ENCODE measurements at regions not wholly inside any gene's neighbourhood (a gene's known extent, or its start where the extent isn't known, plus 50 kb on each side); places are given as distances from the start of the nearest gene placed in this dataset.

GRCh38 chr2:114201781-114202180, 240.7 kb upstream of the DPP10 start:
- Histone ChIP-seq H3K9ac (ENCODE audit: low read length) (no peak overlapping the region), H3K27me3 (replicated peaks; ENCODE audit: insufficient read depth, low read length) (no peaks in the 10 kb centered on the region)

GRCh38 chr2:114203679-114204078, 238.8 kb upstream of the DPP10 start:
- Histone ChIP-seq H3K9me2 (replicated peaks; ENCODE audit: insufficient read depth, low read length) (no peaks in the 10 kb centered on the region), H3K9ac (ENCODE audit: low read length) (no peak overlapping the region), H2AFZ (ENCODE audit: low read length) (no peak overlapping the region), H3K36me3 (replicated peaks; ENCODE audit: insufficient read depth, low read length) (no peaks in the 10 kb centered on the region), H3K27me3 (replicated peaks; ENCODE audit: insufficient read depth, low read length) (no peaks in the 10 kb centered on the region), H3K79me2 (ENCODE audit: low read length) (no peaks in the 10 kb centered on the region), H4K20me1 (ENCODE audit: insufficient read depth, low read length) (no peaks in the 10 kb centered on the region), H3K4me2 (ENCODE audit: low read depth, low read length) (no peak overlapping the region), H3K9me3 (replicated peaks; ENCODE audit: insufficient read depth, low read length) (no peaks in the 10 kb centered on the region), H3K4me1 (ENCODE audit: low read length) (no peaks in the 10 kb centered on the region), H3K4me3 (ENCODE audit: low read length) (no peak overlapping the region), H3K27ac (ENCODE audit: low read length) (no peak overlapping the region), H3F3A (ENCODE audit: insufficient read depth, low read length) (no peaks in the 10 kb centered on the region)
- DNase-seq: no peak
- no peak for TF ChIP-seq EZH2 (optimal IDR thresholded peaks at IDR 0.05; ENCODE audit: low read depth, low read length)
- no peak for TF ChIP-seq EZH2phosphoT487 (IDR thresholded peaks at IDR 0.05; ENCODE audit: low read length)
- no peak for TF ChIP-seq CTCF (IDR thresholded peaks at IDR 0.05; ENCODE audit: low read length)

More at GRCh38 chr2:114201781-114202180, 240.7 kb upstream of the DPP10 start:
- H3K4me1 ChIP-seq (ENCODE audit: low read length): no peaks in the 10 kb centered on the region
- no peak overlapping the region for H3K4me3 ChIP-seq (ENCODE audit: low read length)
- no peak for TF ChIP-seq CTCF (IDR thresholded peaks at IDR 0.05; ENCODE audit: low read length)
- no peak for TF ChIP-seq EZH2phosphoT487 (IDR thresholded peaks at IDR 0.05; ENCODE audit: low read length)
- no peak for TF ChIP-seq EZH2 (optimal IDR thresholded peaks at IDR 0.05; ENCODE audit: low read depth, low read length)
- no peaks in the 10 kb centered on the region for H3K9me2 ChIP-seq (replicated peaks; ENCODE audit: insufficient read depth, low read length)
- DNase-seq: no peak
- no peaks in the 10 kb centered on the region for H3K9me3 ChIP-seq (replicated peaks; ENCODE audit: insufficient read depth, low read length)
- H3F3A ChIP-seq (ENCODE audit: insufficient read depth, low read length): no peaks in the 10 kb centered on the region
- no peaks in the 10 kb centered on the region for H4K20me1 ChIP-seq (ENCODE audit: insufficient read depth, low read length)
- no peaks in the 10 kb centered on the region for H3K79me2 ChIP-seq (ENCODE audit: low read length)
- no peak overlapping the region for H3K4me2 ChIP-seq (ENCODE audit: low read depth, low read length)
- H2AFZ ChIP-seq (ENCODE audit: low read length): no peak overlapping the region
- no peaks in the 10 kb centered on the region for H3K36me3 ChIP-seq (replicated peaks; ENCODE audit: insufficient read depth, low read length)
- H3K27ac ChIP-seq (ENCODE audit: low read length): no peak overlapping the region

GRCh38 chr2:114213808-114214207, 228.6 kb upstream of the DPP10 start:
- no peaks in the 10 kb centered on the region for H3F3A ChIP-seq (ENCODE audit: insufficient read depth, low read length)
- H3K27me3 ChIP-seq (replicated peaks; ENCODE audit: insufficient read depth, low read length): no peaks in the 10 kb centered on the region
- no peak for DNase-seq
- no peaks in the 10 kb centered on the region for H3K4me1 ChIP-seq (ENCODE audit: low read length)
- no peak overlapping the region for H3K27ac ChIP-seq (ENCODE audit: low read length)
- H3K9me2 ChIP-seq (replicated peaks; ENCODE audit: insufficient read depth, low read length): no peaks in the 10 kb centered on the region
- H3K9me3 ChIP-seq (replicated peaks; ENCODE audit: insufficient read depth, low read length): no peaks in the 10 kb centered on the region
- H3K36me3 ChIP-seq (replicated peaks; ENCODE audit: insufficient read depth, low read length): no peaks in the 10 kb centered on the region
- no peak overlapping the region for H2AFZ ChIP-seq (ENCODE audit: low read length)
- TF ChIP-seq EZH2phosphoT487 (IDR thresholded peaks at IDR 0.05; ENCODE audit: low read length) (no peak), CTCF (IDR thresholded peaks at IDR 0.05; ENCODE audit: low read length) (no peak), EZH2 (optimal IDR thresholded peaks at IDR 0.05; ENCODE audit: low read depth, low read length) (no peak)
- no peaks in the 10 kb centered on the region for H3K79me2 ChIP-seq (ENCODE audit: low read length)
- H4K20me1 ChIP-seq (ENCODE audit: insufficient read depth, low read length): no peaks in the 10 kb centered on the region
- H3K4me3 ChIP-seq (ENCODE audit: low read length): no peak overlapping the region
- no peak overlapping the region for H3K4me2 ChIP-seq (ENCODE audit: low read depth, low read length)
- H3K9ac ChIP-seq (ENCODE audit: low read length): no peak overlapping the region
